Endodermal cell (in vitro differentiated cells): ENCODE measurements at regions not wholly inside any gene's neighbourhood (a gene's known extent, or its start where the extent isn't known, plus 50 kb on each side); places are given as distances from the start of the nearest gene placed in this dataset.

Experiments
- DNase-seq: peaks from one replicate; pipeline ENCODE4 v3.0.0-alpha.2; 2017
- H3K27ac ChIP-seq: 2 replicates; pipeline ENCODE4 v1.5.1; 2013; ENCODE audit warnings: mild to moderate bottlenecking, low read depth, low read length, moderate library complexity
- H3K27me3 ChIP-seq: 2 replicates; pipeline ENCODE4 v1.6.1; 2013; ENCODE audit warnings: mild to moderate bottlenecking, low read length, moderate library complexity; ENCODE audit not compliant: insufficient read depth, control insufficient read depth, poor library complexity, severe bottlenecking
- H3K36me3 ChIP-seq: 2 replicates; pipeline ENCODE4 v1.7.0; 2013; ENCODE audit warnings: mild to moderate bottlenecking, low read length, moderate library complexity; ENCODE audit not compliant: control insufficient read depth, insufficient read depth
- H3K4me1 ChIP-seq: one replicate; pipeline ENCODE4 v1.7.0; 2013; ENCODE audit warnings: low read length; ENCODE audit not compliant: control insufficient read depth, insufficient read depth
- H3K4me3 ChIP-seq: 2 replicates; pipeline ENCODE4 v1.5.1; 2013; ENCODE audit warnings: mild to moderate bottlenecking, low read length, moderate library complexity
- H3K9ac ChIP-seq: 2 replicates; pipeline ENCODE4 v1.6.1; 2013; ENCODE audit warnings: mild to moderate bottlenecking, low read length, moderate library complexity; ENCODE audit not compliant: poor library complexity, severe bottlenecking; ENCODE audit errors: extremely low read depth
- H3K9me3 ChIP-seq: 2 replicates; pipeline ENCODE4 v1.6.1; 2013; ENCODE audit warnings: mild to moderate bottlenecking, low read length, moderate library complexity; ENCODE audit not compliant: control insufficient read depth
- H3K27ac Mint-ChIP-seq: 2 replicates; pipeline ENCODE4 v1.8.0; 2020; ENCODE audit warnings: mixed read lengths
- H3K27me3 Mint-ChIP-seq: 2 replicates; pipeline ENCODE4 v1.8.0; 2021; ENCODE audit warnings: mild to moderate bottlenecking, mixed read lengths; ENCODE audit not compliant: insufficient read depth
- H3K36me3 Mint-ChIP-seq: 2 replicates; pipeline ENCODE4 v1.8.0; 2020; ENCODE audit warnings: low read depth, mixed read lengths
- H3K4me1 Mint-ChIP-seq: 2 replicates; pipeline ENCODE4 v1.8.0; 2020; ENCODE audit warnings: mixed read lengths
- H3K4me3 Mint-ChIP-seq: 2 replicates; pipeline ENCODE4 v1.8.0; 2020; ENCODE audit warnings: mild to moderate bottlenecking, moderate library complexity, mixed read lengths
- H3K9me3 Mint-ChIP-seq: 2 replicates; pipeline ENCODE4 v1.8.0; 2020; ENCODE audit warnings: mild to moderate bottlenecking, mixed read lengths
- WGBS, 2 experiments: methylation state at CpG; one replicate each; pipeline versions ENCODE4 v1.1.5 to v1.1.7; 2013; ENCODE audit warnings: missing lambda C conversion rate in 2 of 2, mixed read lengths in 1 of 2; ENCODE audit not compliant: insufficient coverage in 1 of 2, insufficient read length in 1 of 2; 5-methylcytosine and 5-hydroxymethylcytosine counted together
- TF ChIP-seq, protein P1 (sequence below): fragments of 200-600 bp; sonication (generic); conservative IDR thresholded peaks from 2 replicates; pipeline ENCODE4 v1.5.0; 2021; ENCODE audit warnings: antibody characterized with exemption, mild to moderate bottlenecking

DNA sequence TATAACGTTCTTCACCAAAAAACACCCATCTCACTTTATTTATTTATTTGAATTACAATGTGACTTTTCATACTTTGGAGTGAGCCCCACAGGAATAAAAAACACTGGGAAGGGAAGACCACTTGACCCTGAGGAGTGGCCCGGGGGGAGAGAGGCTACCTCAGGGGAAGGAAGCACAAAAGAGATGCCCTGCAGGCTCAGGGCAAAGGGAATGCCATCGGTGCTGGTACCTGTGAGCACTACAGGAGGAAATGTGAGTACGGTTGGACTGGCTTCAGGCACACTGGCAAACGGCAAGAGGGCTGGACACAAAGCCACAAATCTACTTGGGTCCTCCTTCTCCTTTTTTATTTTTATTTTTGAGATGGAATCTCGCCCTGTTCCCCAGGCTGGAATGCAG lies 363.9 kb upstream of the KLF4 start:
- H3K4me3 ChIP-seq = no peak overlapping the region
- H3K27me3 ChIP-seq = peaks cover 19% of the 10 kb centered on the region
- H3K9me3 Mint-ChIP-seq = peaks cover 9% of the 10 kb centered on the region
- H3K9me3 ChIP-seq = peaks cover 5% of the 10 kb centered on the region
- H3K27ac ChIP-seq = no peak overlapping the region
- no peak overlapping the region for H3K27ac Mint-ChIP-seq
- no peaks in the 10 kb centered on the region for H3K36me3 Mint-ChIP-seq
- TF ChIP-seq, protein P1, sequence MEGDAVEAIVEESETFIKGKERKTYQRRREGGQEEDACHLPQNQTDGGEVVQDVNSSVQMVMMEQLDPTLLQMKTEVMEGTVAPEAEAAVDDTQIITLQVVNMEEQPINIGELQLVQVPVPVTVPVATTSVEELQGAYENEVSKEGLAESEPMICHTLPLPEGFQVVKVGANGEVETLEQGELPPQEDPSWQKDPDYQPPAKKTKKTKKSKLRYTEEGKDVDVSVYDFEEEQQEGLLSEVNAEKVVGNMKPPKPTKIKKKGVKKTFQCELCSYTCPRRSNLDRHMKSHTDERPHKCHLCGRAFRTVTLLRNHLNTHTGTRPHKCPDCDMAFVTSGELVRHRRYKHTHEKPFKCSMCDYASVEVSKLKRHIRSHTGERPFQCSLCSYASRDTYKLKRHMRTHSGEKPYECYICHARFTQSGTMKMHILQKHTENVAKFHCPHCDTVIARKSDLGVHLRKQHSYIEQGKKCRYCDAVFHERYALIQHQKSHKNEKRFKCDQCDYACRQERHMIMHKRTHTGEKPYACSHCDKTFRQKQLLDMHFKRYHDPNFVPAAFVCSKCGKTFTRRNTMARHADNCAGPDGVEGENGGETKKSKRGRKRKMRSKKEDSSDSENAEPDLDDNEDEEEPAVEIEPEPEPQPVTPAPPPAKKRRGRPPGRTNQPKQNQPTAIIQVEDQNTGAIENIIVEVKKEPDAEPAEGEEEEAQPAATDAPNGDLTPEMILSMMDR = no peak
- WGBS, 2 experiments = 88 to 92% methylated on average over 4 to 6 of the region's 6 CpGs
- no peak overlapping the region for H3K4me3 Mint-ChIP-seq
- H3K9ac ChIP-seq = no peak overlapping the region
- no peak for DNase-seq
- H3K36me3 ChIP-seq = no peaks in the 10 kb centered on the region
- peaks cover 21% of the 10 kb centered on the region for H3K27me3 Mint-ChIP-seq
- H3K4me1 Mint-ChIP-seq = no peaks in the 10 kb centered on the region
- H3K4me1 ChIP-seq = no peaks in the 10 kb centered on the region

DNA sequence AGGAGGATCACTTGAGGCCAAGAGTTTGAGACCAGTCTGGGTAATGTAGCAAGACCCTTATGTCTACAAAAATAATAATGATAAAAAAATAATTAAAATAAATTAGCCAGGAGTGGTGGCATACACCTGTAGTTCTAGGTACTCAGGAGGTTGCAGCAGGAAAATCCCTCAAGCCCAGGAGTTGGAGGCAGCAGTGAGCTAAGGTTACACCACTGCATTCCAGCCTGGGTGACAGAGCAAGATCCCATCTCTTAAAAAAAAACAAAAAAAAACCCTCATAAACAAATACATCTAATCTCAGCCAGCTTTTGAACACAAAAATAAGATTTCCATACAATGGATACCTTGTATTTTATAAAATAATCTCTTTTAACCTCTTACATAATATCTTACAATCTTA lies 363.3 kb upstream of the KLF4 start:
- no peak overlapping the region for H3K27ac ChIP-seq
- peaks cover 21% of the 10 kb centered on the region for H3K27me3 Mint-ChIP-seq
- H3K36me3 Mint-ChIP-seq = no peaks in the 10 kb centered on the region
- peaks cover 9% of the 10 kb centered on the region for H3K9me3 Mint-ChIP-seq
- no peak overlapping the region for H3K9ac ChIP-seq
- H3K4me1 Mint-ChIP-seq = no peaks in the 10 kb centered on the region
- H3K36me3 ChIP-seq = no peaks in the 10 kb centered on the region
- peaks cover 19% of the 10 kb centered on the region for H3K27me3 ChIP-seq
- TF ChIP-seq, protein P1 = no peak
- H3K27ac Mint-ChIP-seq = no peak overlapping the region
- peaks cover 5% of the 10 kb centered on the region for H3K9me3 ChIP-seq
- H3K4me1 ChIP-seq = no peaks in the 10 kb centered on the region
- H3K4me3 ChIP-seq = no peak overlapping the region
- no peak overlapping the region for H3K4me3 Mint-ChIP-seq
- DNase-seq = no peak

DNA sequence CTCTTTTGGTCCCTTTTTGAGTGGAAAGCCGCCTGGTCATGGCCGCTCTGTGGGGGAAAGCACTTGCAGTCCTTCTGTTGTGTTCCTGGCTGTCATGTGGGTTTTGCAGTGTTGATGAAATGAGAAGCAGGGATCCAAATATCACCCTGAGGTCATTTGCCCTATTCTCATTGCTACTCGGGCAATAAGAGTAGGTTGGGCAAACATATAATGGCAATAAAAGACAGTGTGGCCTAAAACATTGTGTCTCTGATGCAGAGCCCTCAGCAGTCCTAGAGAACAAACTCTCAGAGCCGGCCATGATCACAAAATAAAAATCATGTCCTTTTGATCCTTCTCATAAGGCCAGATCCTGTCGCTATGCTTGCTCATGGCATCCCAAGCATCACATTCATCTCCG lies 361.1 kb upstream of the KLF4 start:
- no peak overlapping the region for H3K27ac Mint-ChIP-seq
- H3K36me3 ChIP-seq = no peaks in the 10 kb centered on the region
- H3K4me1 ChIP-seq = no peaks in the 10 kb centered on the region
- H3K4me3 Mint-ChIP-seq = no peak overlapping the region
- peaks cover 4% of the 10 kb centered on the region for H3K9me3 ChIP-seq
- H3K27ac ChIP-seq = no peak overlapping the region
- H3K9me3 Mint-ChIP-seq = peaks cover 8% of the 10 kb centered on the region
- H3K4me3 ChIP-seq = no peak overlapping the region
- TF ChIP-seq, protein P1 = no peak
- WGBS, 2 experiments = 87 to 93% methylated on average over 3 to 6 of the region's 6 CpGs
- H3K27me3 ChIP-seq = peaks cover 31% of the 10 kb centered on the region
- DNase-seq = no peak
- H3K36me3 Mint-ChIP-seq = no peaks in the 10 kb centered on the region
- no peaks in the 10 kb centered on the region for H3K4me1 Mint-ChIP-seq
- peaks cover 31% of the 10 kb centered on the region for H3K27me3 Mint-ChIP-seq
- no peak overlapping the region for H3K9ac ChIP-seq
